Uterus (tissue), 2 donors: ENCODE measurements at regions not wholly inside any gene's neighbourhood (a gene's known extent, or its start where the extent isn't known, plus 50 kb on each side); places are given as distances from the start of the nearest gene placed in this dataset.

Experiments used
- CTCF ChIP-seq, 4 experiments: fragments of 200-600 bp in 2 of 4; fragments of 450-650 bp in 2 of 4; sonication (generic) in 2 of 4; IDR thresholded peaks; one replicate each; pipeline ENCODE4 v1.5.1; 2016 to 2019; ENCODE audit warnings: antibody characterized with exemption in 4 of 4, mild to moderate bottlenecking in 2 of 4, moderate library complexity in 1 of 4
- POLR2A ChIP-seq, 2 donors: fragments of 450-650 bp; IDR thresholded peaks; one replicate each; pipeline ENCODE4 v1.6.1; 2016; ENCODE audit warnings: antibody characterized with exemption in 2 of 2, mild to moderate bottlenecking in 1 of 2, moderate library complexity in 1 of 2

GRCh38 chr11:29616611-29617010 lies 400.2 kb downstream of the KCNA4 start:
- no peak for TF ChIP-seq CTCF (IDR thresholded peaks at IDR 0.05)
- TF ChIP-seq POLR2A (IDR thresholded peaks at IDR 0.05): no peak
